22Rv1 (cell line): ENCODE measurements at regions not wholly inside any gene's neighbourhood (a gene's known extent, or its start where the extent isn't known, plus 50 kb on each side); places are given as distances from the start of the nearest gene placed in this dataset.

Source experiments
- H3K27ac ChIP-seq: fragments of 450-650 bp; 2 replicates; pipeline ENCODE4 v1.5.1; 2017
- CTCF ChIP-seq: fragments of 450-650 bp; IDR thresholded peaks from 2 replicates; pipeline ENCODE4 v1.5.1; 2017; ENCODE audit warnings: mild to moderate bottlenecking
- ZFX ChIP-seq: fragments of 450-650 bp; IDR thresholded peaks from 2 replicates; pipeline ENCODE4 v1.6.1; 2017; ENCODE audit warnings: antibody characterized with exemption, borderline replicate concordance

- TF ChIP-seq CTCF = no peak
- no peak for TF ChIP-seq ZFX
- H3K27ac ChIP-seq = no peak overlapping the region
Measured at GRCh38 chr5:5883562-5883961, 461.1 kb downstream of the ICE1 start.

- TF ChIP-seq ZFX = no peak
- TF ChIP-seq CTCF = no peak
Measured at GRCh38 chr5:5883146-5883545, 460.7 kb downstream of the ICE1 start.

GRCh38 chr5:5882706-5883105 lies 460.2 kb downstream of the ICE1 start:
- no peak for TF ChIP-seq ZFX
- TF ChIP-seq CTCF = no peak
- no peak overlapping the region for H3K27ac ChIP-seq

More at GRCh38 chr5:5883146-5883545, 460.7 kb downstream of the ICE1 start:
- H3K27ac ChIP-seq = no peak overlapping the region

- TF ChIP-seq ZFX = no peak
- TF ChIP-seq CTCF = no peak
- no peak overlapping the region for H3K27ac ChIP-seq
Measured at GRCh38 chr5:5881294-5881693, 458.8 kb downstream of the ICE1 start.

GRCh38 chr5:5880077-5880763 lies 457.7 kb downstream of the ICE1 start:
- H3K27ac ChIP-seq = no peak overlapping the region
- TF ChIP-seq CTCF = no peak
- no peak for TF ChIP-seq ZFX

GRCh38 chr5:5857396-5857795 lies 434.9 kb downstream of the ICE1 start:
- TF ChIP-seq CTCF (no peak), ZFX (no peak)
- H3K27ac ChIP-seq = no peak overlapping the region

- no peak for TF ChIP-seq CTCF
- TF ChIP-seq ZFX = no peak
- H3K27ac ChIP-seq = no peak overlapping the region
Measured at GRCh38 chr5:5854087-5854486, 431.6 kb downstream of the ICE1 start.
